ENCODE measurements at regions not wholly inside any gene's neighbourhood (a gene's known extent, or its start where the extent isn't known, plus 50 kb on each side); places are given as distances from the start of the nearest gene placed in this dataset.
"Not testable (repeated sequence)": the region's sequence is repeated elsewhere in the genome, so short reads cannot be mapped to it uniquely, and the experiment has no call there.

DNA sequence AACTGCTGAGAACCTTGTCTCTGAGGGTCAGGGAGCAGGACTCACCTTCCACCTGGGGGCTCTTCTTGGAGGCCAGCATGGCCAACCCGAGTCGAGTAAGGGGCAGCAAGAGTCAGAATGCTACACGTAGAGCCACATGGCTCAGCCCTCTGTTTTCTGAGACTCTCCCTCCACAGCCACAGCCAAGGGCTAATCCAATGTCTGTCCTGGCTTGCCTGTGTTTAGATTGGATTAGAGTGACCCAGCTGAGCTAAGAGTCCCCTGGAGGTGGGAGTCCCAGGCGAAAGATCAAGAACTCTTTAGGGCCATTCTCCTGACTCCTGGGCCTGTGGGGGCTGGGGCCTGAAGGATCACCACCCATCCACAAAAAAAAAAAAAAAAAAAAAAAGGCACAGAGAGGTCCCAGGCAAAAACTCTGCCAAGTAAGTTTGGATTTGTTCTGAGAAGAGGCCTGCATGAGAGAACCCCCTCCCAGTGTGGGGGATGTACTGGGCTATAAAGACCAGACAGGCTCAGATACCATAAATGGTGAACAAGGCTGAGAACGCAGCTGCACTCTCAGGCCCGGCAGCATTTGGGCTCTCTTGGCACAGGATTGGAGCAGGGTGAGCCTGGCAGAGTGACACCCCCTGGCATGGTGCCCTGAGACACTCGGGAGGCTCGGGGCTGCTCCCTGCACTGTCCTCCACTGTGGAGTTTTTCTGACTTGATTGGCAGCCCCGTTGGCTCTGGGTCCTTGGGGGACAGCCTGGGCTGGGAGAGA, 88.0 kb upstream of the OSBPL11 start:
- peak in 1 of 2 donors; percentile 12 for DNase-seq (ENCODE audit: low read depth in 2 of 2)
- no peak overlapping the region for H3K4me3 ChIP-seq (replicated peaks in 1 of 2; ENCODE audit: low read depth in 2 of 2, low read length in 2 of 2)
- TF ChIP-seq, protein P1, sequence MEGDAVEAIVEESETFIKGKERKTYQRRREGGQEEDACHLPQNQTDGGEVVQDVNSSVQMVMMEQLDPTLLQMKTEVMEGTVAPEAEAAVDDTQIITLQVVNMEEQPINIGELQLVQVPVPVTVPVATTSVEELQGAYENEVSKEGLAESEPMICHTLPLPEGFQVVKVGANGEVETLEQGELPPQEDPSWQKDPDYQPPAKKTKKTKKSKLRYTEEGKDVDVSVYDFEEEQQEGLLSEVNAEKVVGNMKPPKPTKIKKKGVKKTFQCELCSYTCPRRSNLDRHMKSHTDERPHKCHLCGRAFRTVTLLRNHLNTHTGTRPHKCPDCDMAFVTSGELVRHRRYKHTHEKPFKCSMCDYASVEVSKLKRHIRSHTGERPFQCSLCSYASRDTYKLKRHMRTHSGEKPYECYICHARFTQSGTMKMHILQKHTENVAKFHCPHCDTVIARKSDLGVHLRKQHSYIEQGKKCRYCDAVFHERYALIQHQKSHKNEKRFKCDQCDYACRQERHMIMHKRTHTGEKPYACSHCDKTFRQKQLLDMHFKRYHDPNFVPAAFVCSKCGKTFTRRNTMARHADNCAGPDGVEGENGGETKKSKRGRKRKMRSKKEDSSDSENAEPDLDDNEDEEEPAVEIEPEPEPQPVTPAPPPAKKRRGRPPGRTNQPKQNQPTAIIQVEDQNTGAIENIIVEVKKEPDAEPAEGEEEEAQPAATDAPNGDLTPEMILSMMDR (IDR thresholded peaks at IDR 0.05; ENCODE audit: low read depth, low read length), result no peak

DNA sequence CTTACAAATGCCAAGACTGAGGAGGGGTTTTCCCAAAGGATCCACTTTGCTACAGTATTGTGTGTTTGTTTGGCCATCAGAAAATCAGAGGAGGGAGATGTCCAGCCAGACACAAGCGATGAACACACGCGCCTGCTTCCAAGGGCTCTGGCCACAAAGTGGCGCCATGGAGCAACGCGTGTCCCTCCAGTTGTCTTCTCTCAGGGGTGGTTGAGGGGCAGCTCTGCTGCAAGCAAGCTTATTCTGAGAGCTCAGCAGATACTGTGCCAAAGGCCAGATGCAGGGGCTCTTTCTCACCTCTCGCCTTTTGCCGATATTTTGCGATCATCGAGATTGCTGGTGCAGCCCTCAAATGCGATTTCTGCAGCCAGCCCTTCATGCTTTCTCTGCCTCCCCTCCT, 88.9 kb upstream of the OSBPL11 start:
- TF ChIP-seq, protein P1 (IDR thresholded peaks at IDR 0.05; ENCODE audit: low read depth, low read length), result peak; percentile 40
- no peak overlapping the region for H3K4me3 ChIP-seq (replicated peaks in 1 of 2; ENCODE audit: low read depth in 2 of 2, low read length in 2 of 2)
- DNase-seq (ENCODE audit: low read depth in 2 of 2), result peak; percentile 8 to 56

DNA sequence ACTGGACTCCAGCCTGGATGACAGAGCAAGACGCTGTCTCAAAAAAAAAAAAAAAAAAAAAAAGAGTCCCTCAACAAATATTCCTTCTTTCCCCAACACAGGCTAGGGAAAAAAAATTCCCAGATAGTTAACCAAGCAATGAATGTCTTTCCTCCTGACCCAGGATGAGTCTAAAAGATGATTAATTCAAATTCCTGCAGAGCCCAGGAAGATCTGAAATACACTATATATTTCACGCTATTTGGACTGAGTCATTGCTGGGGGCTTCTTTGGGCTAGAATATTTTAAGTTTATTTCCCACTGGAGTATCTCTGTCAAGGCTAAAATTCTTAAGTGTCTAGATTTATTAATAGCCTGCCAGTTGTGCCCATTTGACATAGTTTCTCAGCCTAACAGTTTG, 90.4 kb upstream of the OSBPL11 start:
- peak in 1 of 2 donors; percentile 6 for DNase-seq (ENCODE audit: low read depth in 2 of 2)
- not testable (repeated sequence) for H3K4me3 ChIP-seq (replicated peaks in 1 of 2; ENCODE audit: low read depth in 2 of 2, low read length in 2 of 2)

DNA sequence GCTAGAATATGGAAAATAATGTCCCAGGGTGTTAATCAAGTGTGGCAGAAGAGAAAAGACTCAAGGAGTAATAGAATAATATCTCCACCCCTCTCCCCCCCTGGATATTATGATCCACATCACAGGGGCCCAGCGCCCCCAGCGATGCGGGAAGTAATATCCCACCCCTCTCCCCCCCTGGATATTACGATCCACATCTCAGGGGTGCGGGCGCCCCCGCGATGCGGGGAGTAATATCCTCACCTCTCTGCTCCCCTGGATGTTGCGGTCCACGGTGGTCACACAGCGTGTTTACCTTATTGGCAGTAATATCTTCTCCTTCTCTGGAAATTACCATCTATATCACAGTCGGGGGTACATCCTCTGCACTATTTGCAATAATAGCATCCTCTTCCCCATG, 97.1 kb upstream of the OSBPL11 start:
- TF ChIP-seq, protein P1 (IDR thresholded peaks at IDR 0.05; ENCODE audit: low read depth, low read length), result no peak
- no peak for DNase-seq (ENCODE audit: low read depth in 2 of 2)
- H3K4me3 ChIP-seq (replicated peaks in 1 of 2; ENCODE audit: low read depth in 2 of 2, low read length in 2 of 2), result no peak overlapping the region

DNA sequence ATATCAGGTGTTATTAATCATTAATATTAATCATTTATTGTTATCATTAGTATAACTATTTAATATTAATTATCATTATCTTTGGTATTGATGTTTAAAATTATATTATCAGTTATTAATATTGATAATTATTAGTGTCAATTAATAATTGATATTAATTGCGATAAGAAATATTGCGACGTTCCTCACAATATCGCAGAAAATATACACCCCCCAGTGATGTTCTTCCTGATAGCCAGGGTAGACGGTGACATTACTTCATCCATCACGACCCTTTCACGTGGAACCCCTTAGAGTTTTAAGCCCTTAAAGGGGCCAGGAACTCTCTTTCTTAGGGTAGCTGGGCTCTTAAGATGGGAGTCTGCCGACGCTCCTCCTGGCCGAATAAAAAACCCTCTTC, 98.6 kb upstream of the OSBPL11 start:
- TF ChIP-seq, protein P1 (IDR thresholded peaks at IDR 0.05; ENCODE audit: low read depth, low read length), result no peak
- H3K4me3 ChIP-seq (replicated peaks in 1 of 2; ENCODE audit: low read depth in 2 of 2, low read length in 2 of 2), result no peak overlapping the region
- DNase-seq (ENCODE audit: low read depth in 2 of 2), result no peak

DNA sequence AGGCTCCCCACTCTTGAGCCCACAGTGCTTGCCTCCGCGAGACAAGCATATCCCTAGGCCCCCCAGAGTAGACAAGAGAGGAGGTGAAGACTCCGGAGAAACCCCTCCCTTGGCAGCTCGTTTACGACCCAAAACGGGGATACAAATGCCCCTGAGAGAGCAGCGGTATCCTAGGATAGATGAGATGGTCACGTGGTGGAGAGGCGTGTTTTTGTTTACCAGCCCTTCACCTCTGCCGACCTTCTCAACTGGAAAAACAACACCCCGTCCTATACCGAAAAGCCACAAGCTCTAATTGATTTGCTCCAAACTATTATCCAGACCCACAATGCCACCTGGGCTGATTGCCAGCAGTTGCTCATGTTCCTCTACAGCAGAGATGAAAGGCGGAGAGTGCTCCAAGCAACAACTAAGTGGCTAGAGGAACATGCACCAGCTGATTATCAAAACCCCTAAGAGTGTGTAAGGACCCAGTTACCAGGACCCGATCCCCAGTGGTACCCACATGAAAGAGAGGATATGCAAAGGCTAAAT, 99.5 kb upstream of the OSBPL11 start:
- DNase-seq (ENCODE audit: low read depth in 2 of 2), result no peak
- H3K4me3 ChIP-seq (replicated peaks in 1 of 2; ENCODE audit: low read depth in 2 of 2, low read length in 2 of 2), result no peak overlapping the region
- TF ChIP-seq, protein P1 (IDR thresholded peaks at IDR 0.05; ENCODE audit: low read depth, low read length), result no peak

DNA sequence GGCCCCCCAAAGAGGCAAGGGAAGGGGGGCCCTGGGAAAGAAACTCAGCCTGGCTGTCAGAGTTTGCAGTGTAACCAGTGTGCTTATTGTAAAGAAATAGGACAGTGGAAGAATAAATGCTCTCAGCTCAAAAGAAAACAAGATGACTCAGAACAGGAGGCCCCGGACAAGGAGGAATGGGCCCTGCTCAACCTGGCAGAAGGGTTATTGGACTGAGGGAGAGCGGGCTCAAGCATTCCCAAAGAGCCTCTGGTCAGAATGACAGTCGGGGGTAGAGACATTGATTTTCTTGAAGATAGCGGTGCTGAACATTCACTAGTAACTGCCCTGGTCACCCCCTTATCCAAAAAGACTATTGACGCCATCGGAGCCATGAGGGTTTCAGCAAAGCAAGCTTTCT, 100.4 kb upstream of the OSBPL11 start:
- TF ChIP-seq, protein P1 (IDR thresholded peaks at IDR 0.05; ENCODE audit: low read depth, low read length), result no peak
- DNase-seq (ENCODE audit: low read depth in 2 of 2), result no peak
- H3K4me3 ChIP-seq (replicated peaks in 1 of 2; ENCODE audit: low read depth in 2 of 2, low read length in 2 of 2), result no peak overlapping the region

DNA sequence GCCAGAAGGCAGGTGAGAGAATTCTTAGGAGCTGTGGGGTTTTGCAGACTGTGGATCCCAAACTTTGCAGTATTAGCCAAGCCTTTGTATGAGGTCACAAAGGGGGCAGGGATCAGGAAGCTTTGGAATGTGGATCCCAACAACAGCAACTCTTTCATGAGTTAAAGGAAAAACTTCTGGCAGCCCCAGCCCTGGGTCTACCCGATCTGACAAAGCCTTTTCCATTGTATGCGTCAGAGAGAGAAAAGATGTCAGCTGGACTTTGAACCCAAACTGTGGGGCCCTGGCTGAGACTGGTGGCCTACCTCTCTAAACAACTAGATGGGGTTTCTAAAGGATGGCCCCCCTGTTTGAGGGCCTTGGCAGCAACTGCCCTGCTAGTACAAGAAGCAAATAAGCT, 101.8 kb upstream of the OSBPL11 start:
- H3K4me3 ChIP-seq (replicated peaks in 1 of 2; ENCODE audit: low read depth in 2 of 2, low read length in 2 of 2); DNase-seq (ENCODE audit: low read depth in 2 of 2): not testable (repeated sequence)

DNA sequence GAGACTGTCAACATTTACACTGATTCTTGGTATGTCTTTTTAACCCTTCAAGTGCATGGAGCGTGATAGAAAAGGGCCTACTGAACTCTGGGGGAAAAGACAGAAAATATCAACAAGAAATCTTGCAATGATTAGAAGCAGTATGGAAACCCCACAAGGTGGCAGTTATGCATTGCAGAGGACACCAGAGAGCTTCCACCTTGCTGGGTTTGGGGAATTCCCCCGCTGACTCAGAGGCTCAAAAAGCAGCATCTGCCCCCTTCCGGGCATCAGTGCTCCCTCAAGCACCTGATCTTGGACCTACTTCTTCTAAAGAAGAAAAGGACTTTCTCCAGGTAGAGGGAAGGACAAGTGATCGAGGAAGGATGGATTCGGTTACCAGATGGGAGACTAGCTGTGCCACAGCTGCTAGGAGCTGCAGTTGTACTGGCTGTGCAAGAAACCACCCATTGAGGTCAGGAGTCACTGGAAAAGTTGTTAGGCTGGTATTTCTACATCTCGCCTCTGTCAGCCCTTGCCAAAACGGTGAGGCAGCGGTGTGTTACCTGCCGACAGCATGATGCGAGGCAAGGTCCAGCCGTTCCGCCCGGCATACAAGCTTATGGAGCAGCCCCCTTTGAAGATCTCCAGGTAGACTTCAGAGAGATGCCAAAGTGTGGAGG, 102.8 kb upstream of the OSBPL11 start:
- DNase-seq (ENCODE audit: low read depth in 2 of 2), result peak in 1 of 2 donors; percentile 7
- not testable (repeated sequence) for H3K4me3 ChIP-seq (replicated peaks in 1 of 2; ENCODE audit: low read depth in 2 of 2, low read length in 2 of 2)
